Upper lobe of left lung (tissue), 6 donors: ENCODE measurements at regions not wholly inside any gene's neighbourhood (a gene's known extent, or its start where the extent isn't known, plus 50 kb on each side); places are given as distances from the start of the nearest gene placed in this dataset.

Experiments used
- ATAC-seq, 2 donors: fragments of 200-7000 bp; cut with Tn5 transposase; one replicate each; pipeline ENCODE4 v1.9.1; 2022; ENCODE audit warnings: mild to moderate bottlenecking in 2 of 2, moderate library complexity in 2 of 2; ENCODE audit not compliant: low FRiP score in 2 of 2
- DNase-seq, 2 donors: peaks; one replicate each; pipeline ENCODE4 v3.0.0-alpha.2; 2019 to 2020
- H3K27ac ChIP-seq, 4 donors: fragments of 200-600 bp; sonication (generic); one replicate each; pipeline ENCODE4 v1.5.1; 2016 to 2019
- H3K27me3 ChIP-seq, 4 donors: fragments of 200-600 bp; sonication (generic); one replicate each; pipeline ENCODE4 v1.5.1; 2017 to 2019
- H3K36me3 ChIP-seq, 4 donors: fragments of 200-600 bp; sonication (generic); one replicate each; pipeline ENCODE4 v1.5.1; 2016 to 2019
- H3K4me1 ChIP-seq, 4 donors: fragments of 200-600 bp; sonication (generic); one replicate each; pipeline ENCODE4 v1.5.1; 2018 to 2019
- H3K4me3 ChIP-seq, 4 donors: fragments of 200-600 bp; sonication (generic); one replicate each; pipeline ENCODE4 v1.5.1; 2017 to 2019; ENCODE audit warnings: mild to moderate bottlenecking in 2 of 4, moderate library complexity in 1 of 4
- H3K9me3 ChIP-seq, 4 donors: fragments of 200-600 bp; sonication (generic); one replicate each; pipeline ENCODE4 v1.5.1; 2018 to 2019
- CTCF ChIP-seq, 6 experiments: fragments of 450-650 bp in 4 of 6; fragments of 200-600 bp in 2 of 6; sonication (generic) in 2 of 6; IDR thresholded peaks; one replicate each; pipeline ENCODE4 v1.5.1; 2016 to 2019; ENCODE audit warnings: antibody characterized with exemption in 6 of 6
- EP300 ChIP-seq, 4 donors: sonication (generic); formaldehyde crosslinking; IDR thresholded peaks; one replicate each; pipeline ENCODE4 v1.5.1; 2017; ENCODE audit warnings: antibody characterized with exemption in 4 of 4, control low read depth in 2 of 4
- POLR2A ChIP-seq, 4 donors: fragments of 450-650 bp; IDR thresholded peaks; one replicate each; pipeline ENCODE4 v1.5.1; 2016 to 2017; ENCODE audit warnings: antibody characterized with exemption in 4 of 4, mild to moderate bottlenecking in 2 of 4
- POLR2AphosphoS5 ChIP-seq, 2 donors: sonication (generic); formaldehyde crosslinking; IDR thresholded peaks; one replicate each; pipeline ENCODE4 v1.5.1; 2017; ENCODE audit warnings: antibody characterized with exemption in 2 of 2
- WGBS, 2 donors: methylation state at CpG; one replicate each; pipeline ENCODE4 v1.1.5; 2017 to 2018; 5-methylcytosine and 5-hydroxymethylcytosine counted together
- donor health status: DM: no; HTN: no; CAD: no; lungs with moderate emphysema.
- donor health status: DM: no; HTN: yes; CAD: no; lungs with severe emphysema.

- H3K9me3 ChIP-seq, result no peaks in the 10 kb centered on the region
- TF ChIP-seq POLR2A (IDR thresholded peaks at IDR 0.05) (no peak), CTCF (IDR thresholded peaks at IDR 0.05) (no peak), POLR2AphosphoS5 (IDR thresholded peaks at IDR 0.05) (no peak), EP300 (IDR thresholded peaks at IDR 0.05) (no peak)
- ATAC-seq (no peak), DNase-seq (peak in 1 of 2 donors; percentile 44)
- H3K27me3 ChIP-seq, result no peaks in the 10 kb centered on the region
- no peak overlapping the region for H3K27ac ChIP-seq
- H3K36me3 ChIP-seq, result no peaks in the 10 kb centered on the region
- no peaks in the 10 kb centered on the region for H3K4me1 ChIP-seq
- WGBS, 2 donors, result 54 to 83% methylated on average over 4 to 5 of the region's 5 CpGs
- H3K4me3 ChIP-seq, result no peak overlapping the region
These were observed 366.1 kb upstream of the NEGR1 start for GRCh38 chr1:72648465-72648864.

- no peak overlapping the region for H3K27ac ChIP-seq
- WGBS, 2 donors, result 82 to 88% methylated on average over 2 of the region's 2 CpGs
- H3K4me1 ChIP-seq, result no peaks in the 10 kb centered on the region
- DNase-seq, result no peak
- no peaks in the 10 kb centered on the region for H3K27me3 ChIP-seq
- TF ChIP-seq EP300 (IDR thresholded peaks at IDR 0.05) (no peak), CTCF (IDR thresholded peaks at IDR 0.05) (no peak), POLR2A (IDR thresholded peaks at IDR 0.05) (no peak), POLR2AphosphoS5 (IDR thresholded peaks at IDR 0.05) (no peak)
- no peaks in the 10 kb centered on the region for H3K36me3 ChIP-seq
- H3K9me3 ChIP-seq, result no peaks in the 10 kb centered on the region
- no peak for ATAC-seq
- H3K4me3 ChIP-seq, result no peak overlapping the region
These were observed 360.8 kb upstream of the NEGR1 start for GRCh38 chr1:72643142-72643541.

GRCh38 chr1:72637593-72637992, 355.3 kb upstream of the NEGR1 start:
- no peaks in the 10 kb centered on the region for H3K4me1 ChIP-seq
- no peaks in the 10 kb centered on the region for H3K27me3 ChIP-seq
- TF ChIP-seq POLR2A (IDR thresholded peaks at IDR 0.05), result no peak
- TF ChIP-seq POLR2AphosphoS5 (IDR thresholded peaks at IDR 0.05), result no peak
- TF ChIP-seq CTCF (IDR thresholded peaks at IDR 0.05), result no peak
- no peak overlapping the region for H3K27ac ChIP-seq
- no peaks in the 10 kb centered on the region for H3K36me3 ChIP-seq
- H3K9me3 ChIP-seq, result no peaks in the 10 kb centered on the region
- ATAC-seq, result no peak
- no peak overlapping the region for H3K4me3 ChIP-seq
- no peak for DNase-seq
- 68 to 74% methylated on average over 1 of the region's 1 CpG for WGBS, 2 donors

GRCh38 chr1:72636631-72637030, 354.3 kb upstream of the NEGR1 start:
- DNase-seq, result no peak
- 73 to 76% methylated on average over 2 of the region's 2 CpGs for WGBS, 2 donors
- Histone ChIP-seq H3K4me1 (no peaks in the 10 kb centered on the region), H3K9me3 (no peaks in the 10 kb centered on the region), H3K27me3 (no peaks in the 10 kb centered on the region), H3K36me3 (no peaks in the 10 kb centered on the region), H3K4me3 (no peak overlapping the region), H3K27ac (no peak overlapping the region)
- TF ChIP-seq POLR2AphosphoS5 (IDR thresholded peaks at IDR 0.05), result no peak
- ATAC-seq, result no peak

- ATAC-seq (no peak), DNase-seq (no peak)
- Histone ChIP-seq H3K27ac (no peak overlapping the region), H3K4me3 (no peak overlapping the region), H3K27me3 (no peaks in the 10 kb centered on the region), H3K4me1 (no peaks in the 10 kb centered on the region), H3K36me3 (no peaks in the 10 kb centered on the region), H3K9me3 (no peaks in the 10 kb centered on the region)
- TF ChIP-seq CTCF (IDR thresholded peaks at IDR 0.05), result no peak
- TF ChIP-seq POLR2AphosphoS5 (IDR thresholded peaks at IDR 0.05), result no peak
- TF ChIP-seq EP300 (IDR thresholded peaks at IDR 0.05), result no peak
- TF ChIP-seq POLR2A (IDR thresholded peaks at IDR 0.05), result no peak
- WGBS, 2 donors, result 48 to 66% methylated on average over 5 of the region's 5 CpGs
These were observed 353.4 kb upstream of the NEGR1 start for GRCh38 chr1:72635719-72636118.
